Keratinocyte (primary cell): ENCODE measurements at regions not wholly inside any gene's neighbourhood (a gene's known extent, or its start where the extent isn't known, plus 50 kb on each side); places are given as distances from the start of the nearest gene placed in this dataset.

Experiments
- CTCF ChIP-seq, 3 experiments: IDR thresholded peaks in 1 of 3; conservative IDR thresholded peaks in 1 of 3; optimal IDR thresholded peaks in 1 of 3; 2 replicates in 2 of 3; 3 replicates in 1 of 3; pipeline versions ENCODE3 to v1.5.1; 2011; ENCODE audit warnings: low read length in 3 of 3, mild to moderate bottlenecking in 3 of 3, moderate library complexity in 2 of 3, control low read depth in 1 of 3, inconsistent platforms in 1 of 3; ENCODE audit not compliant: insufficient read depth in 2 of 3; ENCODE audit errors: extremely low read depth in 1 of 3
- EZH2 ChIP-seq: IDR thresholded peaks from one replicate; pipeline ENCODE4 v1.6.1; 2012; ENCODE audit warnings: inconsistent platforms, mild to moderate bottlenecking, low read length, moderate library complexity

GRCh38 chr13:88459331-88459730 is 788.2 kb downstream of the SLITRK5 start:
- no peak for TF ChIP-seq CTCF (optimal IDR thresholded peaks at IDR 0.05 in 1 of 3, IDR thresholded peaks at IDR 0.05 in 1 of 3, conservative IDR thresholded peaks at IDR 0.05 in 1 of 3; ENCODE audit: extremely low read depth in 1 of 3, insufficient read depth in 2 of 3, low read length in 3 of 3)
- no peak for TF ChIP-seq EZH2
